Erythroblast (primary cell): ENCODE measurements at regions not wholly inside any gene's neighbourhood (a gene's known extent, or its start where the extent isn't known, plus 50 kb on each side); places are given as distances from the start of the nearest gene placed in this dataset.

Experiments
- GATA1 ChIP-seq: IDR thresholded peaks from 2 replicates; pipeline ENCODE4 v1.6.1; 2011; ENCODE audit warnings: low read depth, mild to moderate bottlenecking, control low read depth, low read length, moderate library complexity
- POLR2A ChIP-seq: IDR thresholded peaks from 2 replicates; pipeline ENCODE4 v1.6.1; 2011; ENCODE audit warnings: mild to moderate bottlenecking, low read length

DNA sequence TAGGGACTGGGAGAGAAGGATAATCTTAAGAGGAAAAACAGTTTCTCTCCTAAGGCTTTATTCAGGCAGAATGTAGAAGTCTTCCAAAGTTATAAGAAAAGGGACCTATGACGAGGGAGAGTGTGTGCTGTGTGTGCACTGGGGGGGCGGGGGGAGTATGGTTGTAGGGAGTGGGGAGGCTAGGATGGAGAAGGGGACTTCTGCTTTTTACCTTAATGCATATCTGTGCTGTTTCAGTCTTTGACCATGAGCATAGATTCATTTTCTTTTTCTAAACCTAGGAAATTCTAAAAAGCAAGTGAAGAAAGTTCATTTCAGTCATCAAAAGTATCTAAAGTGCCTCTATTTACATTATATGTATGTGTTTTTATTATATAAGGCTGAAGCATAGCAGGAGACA, 52.6 kb upstream of the RASA2 start:
- TF ChIP-seq POLR2A (no peak), GATA1 (no peak)
